Progenitor cell of endocrine pancreas (in vitro differentiated cells): ENCODE measurements at regions not wholly inside any gene's neighbourhood (a gene's known extent, or its start where the extent isn't known, plus 50 kb on each side); places are given as distances from the start of the nearest gene placed in this dataset.
"Not testable (repeated sequence)": the region's sequence is repeated elsewhere in the genome, so short reads cannot be mapped to it uniquely, and the experiment has no call there.

ENCODE experiments used
- DNase-seq: peaks from one replicate; pipeline ENCODE4 v3.0.0; 2021; ENCODE audit warnings: low spot score; ENCODE audit not compliant: unreplicated experiment
- H3K27ac Mint-ChIP-seq: 2 replicates; pipeline ENCODE4 v1.8.0; 2021; ENCODE audit warnings: mild to moderate bottlenecking, moderate library complexity, mixed read lengths
- H3K27me3 Mint-ChIP-seq: 2 replicates; pipeline ENCODE4 v1.8.0; 2021; ENCODE audit warnings: mixed read lengths
- H3K36me3 Mint-ChIP-seq: 2 replicates; pipeline ENCODE4 v1.8.0; 2022; ENCODE audit warnings: mixed read lengths; ENCODE audit not compliant: insufficient read depth
- H3K4me1 Mint-ChIP-seq: 2 replicates; pipeline ENCODE4 v1.8.0; 2021; ENCODE audit warnings: low read depth, mixed read lengths
- H3K4me3 Mint-ChIP-seq: 2 replicates; pipeline ENCODE4 v1.8.0; 2021; ENCODE audit warnings: low read depth, mild to moderate bottlenecking, moderate library complexity, mixed read lengths
- H3K9me3 Mint-ChIP-seq: 2 replicates; pipeline ENCODE4 v1.8.0; 2021; ENCODE audit warnings: low read depth, mixed read lengths
- CTCF ChIP-seq: fragments of 200-600 bp; sonication (generic); IDR thresholded peaks from one replicate; pipeline ENCODE4 v1.5.0; 2021; ENCODE audit warnings: antibody characterized with exemption, mild to moderate bottlenecking; ENCODE audit not compliant: unreplicated experiment

GRCh38 chr5:109558952-109559351 lies 130.8 kb upstream of the MAN2A1 start:
- H3K4me1 Mint-ChIP-seq: no peaks in the 10 kb centered on the region
- no peaks in the 10 kb centered on the region for H3K36me3 Mint-ChIP-seq
- H3K9me3 Mint-ChIP-seq: no peaks in the 10 kb centered on the region
- DNase-seq: no peak
- no peaks in the 10 kb centered on the region for H3K27me3 Mint-ChIP-seq
- no peak overlapping the region for H3K4me3 Mint-ChIP-seq
- H3K27ac Mint-ChIP-seq: no peak overlapping the region
- no peak for TF ChIP-seq CTCF

GRCh38 chr5:109558364-109558763 lies 131.4 kb upstream of the MAN2A1 start:
- Mint-ChIP-seq H3K27ac (peak overlapping the region; percentile 3), H3K36me3 (no peaks in the 10 kb centered on the region), H3K9me3 (peaks cover 3% of the 10 kb centered on the region), H3K4me1 (no peaks in the 10 kb centered on the region), H3K27me3 (no peaks in the 10 kb centered on the region), H3K4me3 (no peak overlapping the region)
- DNase-seq: no peak
- no peak for TF ChIP-seq CTCF

- Mint-ChIP-seq H3K9me3 (peaks cover 11% of the 10 kb centered on the region), H3K4me3 (no peak overlapping the region), H3K27ac (no peak overlapping the region), H3K36me3 (no peaks in the 10 kb centered on the region), H3K4me1 (no peaks in the 10 kb centered on the region), H3K27me3 (no peaks in the 10 kb centered on the region)
- no peak for TF ChIP-seq CTCF
- DNase-seq: no peak
These were observed 135.9 kb upstream of the MAN2A1 start for GRCh38 chr5:109553846-109554245.

GRCh38 chr5:109551234-109551633 lies 138.5 kb upstream of the MAN2A1 start:
- not testable (repeated sequence) for H3K36me3 Mint-ChIP-seq, H3K27ac Mint-ChIP-seq, H3K4me3 Mint-ChIP-seq, H3K27me3 Mint-ChIP-seq, DNase-seq, H3K4me1 Mint-ChIP-seq
- peaks cover 11% of the 10 kb centered on the region for H3K9me3 Mint-ChIP-seq

GRCh38 chr5:109550077-109550476 lies 139.7 kb upstream of the MAN2A1 start:
- Mint-ChIP-seq H3K4me3 (no peak overlapping the region), H3K36me3 (no peaks in the 10 kb centered on the region), H3K4me1 (no peaks in the 10 kb centered on the region), H3K27ac (no peak overlapping the region), H3K27me3 (no peaks in the 10 kb centered on the region), H3K9me3 (peaks cover 11% of the 10 kb centered on the region)
- TF ChIP-seq CTCF: no peak
- no peak for DNase-seq

- no peak overlapping the region for H3K4me3 Mint-ChIP-seq
- DNase-seq: no peak
- TF ChIP-seq CTCF: no peak
- H3K9me3 Mint-ChIP-seq: peaks cover 7% of the 10 kb centered on the region
- H3K27ac Mint-ChIP-seq: no peak overlapping the region
- no peaks in the 10 kb centered on the region for H3K27me3 Mint-ChIP-seq
- no peaks in the 10 kb centered on the region for H3K36me3 Mint-ChIP-seq
- no peaks in the 10 kb centered on the region for H3K4me1 Mint-ChIP-seq
These were observed 136.7 kb upstream of the PJA2 start for GRCh38 chr5:109546461-109546860.

- H3K9me3 Mint-ChIP-seq: peaks cover 12% of the 10 kb centered on the region
- not testable (repeated sequence) for H3K36me3 Mint-ChIP-seq, H3K4me1 Mint-ChIP-seq, H3K4me3 Mint-ChIP-seq, DNase-seq, H3K27me3 Mint-ChIP-seq, H3K27ac Mint-ChIP-seq
These were observed 135.1 kb upstream of the PJA2 start for GRCh38 chr5:109544873-109545272.

GRCh38 chr5:109538692-109539091 lies 128.9 kb upstream of the PJA2 start:
- not testable (repeated sequence) for H3K4me3 Mint-ChIP-seq, H3K27me3 Mint-ChIP-seq, H3K4me1 Mint-ChIP-seq, H3K36me3 Mint-ChIP-seq, H3K27ac Mint-ChIP-seq, DNase-seq
- peaks cover 18% of the 10 kb centered on the region for H3K9me3 Mint-ChIP-seq

- H3K27me3 Mint-ChIP-seq, H3K36me3 Mint-ChIP-seq, H3K4me3 Mint-ChIP-seq, DNase-seq, H3K4me1 Mint-ChIP-seq, H3K9me3 Mint-ChIP-seq, H3K27ac Mint-ChIP-seq: not testable (repeated sequence)
These were observed 125.3 kb upstream of the PJA2 start for GRCh38 chr5:109535090-109535489.
